ENCODE measurements at regions not wholly inside any gene's neighbourhood (a gene's known extent, or its start where the extent isn't known, plus 50 kb on each side); places are given as distances from the start of the nearest gene placed in this dataset.

GRCh38 chr21:25362375-25363267 is 244.7 kb downstream of the MRPL39 start:
- dilution Hi-C loops (cut with MboI; ENCODE audit: extremely low pct_ligation_motif_present, low sequenced_read_pairs), result no loop called here
- no peak overlapping the region for H3K4me2 ChIP-seq (ENCODE audit: control insufficient read depth, extremely low read depth, insufficient read depth, low read depth, low read length)
- H3K4me3 ChIP-seq (ENCODE audit: control insufficient read depth in 2 of 3, extremely low read depth in 1 of 3, insufficient read depth in 2 of 3, low read depth in 1 of 3, low read length in 3 of 3), result no peak overlapping the region
- H3K9me3 ChIP-seq (ENCODE audit: control insufficient read depth, low read depth, low read length), result no peaks in the 10 kb centered on the region
- no peak overlapping the region for H3K9ac ChIP-seq (ENCODE audit: control insufficient read depth, extremely low read depth, insufficient read depth, low read length)
- no peak for TF ChIP-seq EZH2 (IDR thresholded peaks at IDR 0.05; ENCODE audit: low read length)
- no peak for TF ChIP-seq CTCF (optimal IDR thresholded peaks at IDR 0.05 in 1 of 3, IDR thresholded peaks at IDR 0.05 in 1 of 3, conservative IDR thresholded peaks at IDR 0.05 in 1 of 3; ENCODE audit: extremely low read depth in 1 of 3, insufficient read depth in 2 of 3, low read length in 3 of 3)
- H3K27ac ChIP-seq (ENCODE audit: control insufficient read depth, insufficient read depth, low read length), result no peak overlapping the region
- H2AFZ ChIP-seq (ENCODE audit: control insufficient read depth, low read length), result no peak overlapping the region
- no peaks in the 10 kb centered on the region for H4K20me1 ChIP-seq (ENCODE audit: control insufficient read depth, extremely low read depth, insufficient read depth, low read length)
- H3K79me2 ChIP-seq (ENCODE audit: control insufficient read depth, insufficient read depth, low read length), result no peaks in the 10 kb centered on the region
- DNase-seq (ENCODE audit: low read depth, low spot score), result no peak
- no peak for FAIRE-seq
- no peaks in the 10 kb centered on the region for H3K27me3 ChIP-seq (ENCODE audit: control insufficient read depth, extremely low read depth, insufficient read depth, low read length)
- no peaks in the 10 kb centered on the region for H3K36me3 ChIP-seq (ENCODE audit: control insufficient read depth in 2 of 2, extremely low read depth in 1 of 2, insufficient read depth in 2 of 2, low read length in 2 of 2)
- H3K9me1 ChIP-seq (ENCODE audit: control insufficient read depth, extremely low read depth, insufficient read depth, low read length), result no peaks in the 10 kb centered on the region
- H3K4me1 ChIP-seq (ENCODE audit: control insufficient read depth, extremely low read depth, insufficient read depth, low read length), result no peaks in the 10 kb centered on the region

- Histone ChIP-seq H3K4me3 (ENCODE audit: control insufficient read depth in 2 of 3, extremely low read depth in 1 of 3, insufficient read depth in 2 of 3, low read depth in 1 of 3, low read length in 3 of 3) (no peak overlapping the region), H3K36me3 (ENCODE audit: control insufficient read depth in 2 of 2, extremely low read depth in 1 of 2, insufficient read depth in 2 of 2, low read length in 2 of 2) (no peaks in the 10 kb centered on the region), H3K27me3 (ENCODE audit: control insufficient read depth, extremely low read depth, insufficient read depth, low read length) (no peaks in the 10 kb centered on the region), H3K79me2 (ENCODE audit: control insufficient read depth, insufficient read depth, low read length) (no peaks in the 10 kb centered on the region), H3K4me1 (ENCODE audit: control insufficient read depth, extremely low read depth, insufficient read depth, low read length) (no peaks in the 10 kb centered on the region), H3K9me3 (ENCODE audit: control insufficient read depth, low read depth, low read length) (no peaks in the 10 kb centered on the region), H2AFZ (ENCODE audit: control insufficient read depth, low read length) (no peak overlapping the region), H3K9ac (ENCODE audit: control insufficient read depth, extremely low read depth, insufficient read depth, low read length) (no peak overlapping the region), H3K27ac (ENCODE audit: control insufficient read depth, insufficient read depth, low read length) (no peak overlapping the region), H4K20me1 (ENCODE audit: control insufficient read depth, extremely low read depth, insufficient read depth, low read length) (no peaks in the 10 kb centered on the region), H3K4me2 (ENCODE audit: control insufficient read depth, extremely low read depth, insufficient read depth, low read depth, low read length) (no peak overlapping the region), H3K9me1 (ENCODE audit: control insufficient read depth, extremely low read depth, insufficient read depth, low read length) (no peaks in the 10 kb centered on the region)
- DNase-seq (ENCODE audit: low read depth, low spot score) (no peak), FAIRE-seq (no peak)
- TF ChIP-seq CTCF (optimal IDR thresholded peaks at IDR 0.05 in 1 of 3, IDR thresholded peaks at IDR 0.05 in 1 of 3, conservative IDR thresholded peaks at IDR 0.05 in 1 of 3; ENCODE audit: extremely low read depth in 1 of 3, insufficient read depth in 2 of 3, low read length in 3 of 3) (no peak), EZH2 (IDR thresholded peaks at IDR 0.05; ENCODE audit: low read length) (no peak)
- dilution Hi-C loops (cut with MboI; ENCODE audit: extremely low pct_ligation_motif_present, low sequenced_read_pairs), result no loop called here
Measured at GRCh38 chr21:25361765-25362164, 245.5 kb downstream of the MRPL39 start.

All from keratinocyte (primary cell).